ENCODE measurements at regions not wholly inside any gene's neighbourhood (a gene's known extent, or its start where the extent isn't known, plus 50 kb on each side); places are given as distances from the start of the nearest gene placed in this dataset.

DNA sequence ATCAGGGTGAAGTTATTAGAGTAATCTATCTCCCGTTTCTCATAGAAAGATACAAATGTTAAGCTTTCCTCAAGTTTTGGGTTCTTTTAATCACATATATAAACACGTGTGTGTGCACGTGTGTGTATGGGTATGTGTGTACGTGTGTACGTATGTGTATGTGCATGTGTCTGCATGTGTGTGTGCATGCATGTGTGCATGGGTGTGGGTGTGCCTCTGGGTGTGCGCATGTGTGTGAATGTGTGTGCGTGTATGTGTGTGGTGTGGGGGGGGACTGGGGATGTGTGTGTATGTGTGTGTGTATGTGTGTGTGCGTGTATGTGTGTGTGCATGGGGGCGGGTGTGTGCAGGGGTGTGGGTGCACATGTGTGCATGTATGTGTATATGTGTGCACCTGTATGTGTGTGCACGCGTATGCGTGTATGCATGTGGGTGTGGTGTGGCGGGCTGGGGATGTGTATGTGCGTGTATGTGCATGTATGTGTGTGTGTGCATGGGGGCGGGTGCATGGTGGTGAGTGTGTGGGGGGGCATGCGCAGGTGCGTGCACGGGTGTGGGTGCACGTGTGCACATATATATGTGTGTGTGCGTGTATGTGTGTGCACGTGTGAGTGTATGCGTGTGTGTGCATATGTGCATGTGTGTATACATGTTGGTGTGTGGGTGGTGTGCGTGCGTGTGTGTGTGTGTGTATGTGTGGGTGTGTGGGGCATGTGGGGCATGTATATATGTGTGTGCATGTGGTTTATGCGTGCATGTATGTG lies 304.0 kb downstream of the MBD2 start:
- Mint-ChIP-seq H3K9me3 (peaks cover 3% of the 10 kb centered on the region), H3K4me3 (no peak overlapping the region), H3K27ac (no peak overlapping the region), H3K27me3 (no peaks in the 10 kb centered on the region), H3K4me1 (no peaks in the 10 kb centered on the region), H3K36me3 (no peaks in the 10 kb centered on the region)
- DNase-seq, result no peak

DNA sequence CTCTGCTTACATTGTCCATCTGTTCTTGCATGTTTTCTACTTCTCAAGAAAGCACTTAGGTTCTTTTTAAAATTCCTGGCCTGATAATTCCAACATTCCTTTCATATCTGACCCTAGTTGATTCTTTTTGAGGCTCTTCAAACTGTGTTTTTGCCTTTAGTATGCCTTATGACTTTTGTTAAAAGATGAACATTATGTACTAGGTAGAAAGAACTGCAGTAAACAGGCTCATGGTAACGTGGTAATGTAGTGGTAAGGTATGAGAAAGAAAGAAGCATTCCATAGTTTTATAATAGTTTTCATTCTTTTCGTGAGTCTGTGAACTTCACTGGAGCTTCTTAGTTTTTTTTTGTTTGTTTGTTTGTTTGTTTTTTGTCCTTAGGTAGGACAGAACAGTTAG lies 306.4 kb downstream of the MBD2 start:
- DNase-seq, result no peak
- H3K4me3 Mint-ChIP-seq, result no peak overlapping the region
- no peaks in the 10 kb centered on the region for H3K4me1 Mint-ChIP-seq
- peaks cover 3% of the 10 kb centered on the region for H3K9me3 Mint-ChIP-seq
- H3K36me3 Mint-ChIP-seq, result no peaks in the 10 kb centered on the region
- no peaks in the 10 kb centered on the region for H3K27me3 Mint-ChIP-seq
- no peak overlapping the region for H3K27ac Mint-ChIP-seq

DNA sequence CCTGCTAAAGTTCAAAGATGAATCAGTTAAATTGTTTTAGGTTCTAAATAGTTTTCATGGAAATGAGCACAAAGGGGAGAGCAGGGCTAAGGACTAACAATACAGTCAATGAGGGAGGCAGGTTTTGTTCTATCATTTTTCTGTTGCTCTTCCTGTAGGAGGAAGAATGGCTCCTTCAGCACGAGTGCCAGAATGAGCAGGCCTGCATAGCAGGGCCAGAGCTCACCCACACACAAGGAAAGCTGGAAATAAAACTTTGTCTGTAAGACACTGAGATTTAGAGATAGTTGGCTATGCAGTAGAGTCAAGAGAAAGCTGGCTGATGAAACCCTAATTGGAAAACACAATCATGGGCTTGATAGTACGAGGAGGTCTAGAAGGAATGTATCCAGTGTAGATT lies 313.3 kb downstream of the MBD2 start:
- no peak overlapping the region for H3K4me3 Mint-ChIP-seq
- H3K36me3 Mint-ChIP-seq, result no peaks in the 10 kb centered on the region
- no peak for DNase-seq
- H3K9me3 Mint-ChIP-seq, result no peaks in the 10 kb centered on the region
- no peak overlapping the region for H3K27ac Mint-ChIP-seq
- no peaks in the 10 kb centered on the region for H3K4me1 Mint-ChIP-seq
- no peaks in the 10 kb centered on the region for H3K27me3 Mint-ChIP-seq

DNA sequence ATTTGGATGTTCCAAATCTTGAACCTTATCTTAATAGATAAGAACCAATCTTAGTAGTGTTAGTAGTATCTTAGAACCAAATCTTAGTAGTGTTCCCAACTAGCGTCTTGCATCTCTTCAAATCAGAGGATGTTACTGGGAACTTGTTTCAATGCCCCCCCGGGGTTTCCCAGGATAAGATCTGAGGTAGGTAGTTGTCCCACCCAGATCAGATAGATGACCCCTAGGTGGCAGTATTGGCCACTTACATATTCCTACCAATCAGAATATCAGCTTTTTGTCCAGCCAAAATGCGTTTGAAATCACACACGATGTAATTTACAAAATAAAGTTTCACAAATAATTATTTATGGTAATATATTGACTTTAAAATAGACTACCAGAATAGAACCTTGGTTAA lies 314.8 kb downstream of the MBD2 start:
- Mint-ChIP-seq H3K36me3 (no peaks in the 10 kb centered on the region), H3K9me3 (no peaks in the 10 kb centered on the region), H3K4me1 (no peaks in the 10 kb centered on the region), H3K27me3 (no peaks in the 10 kb centered on the region), H3K4me3 (no peak overlapping the region), H3K27ac (no peak overlapping the region)
- no peak for DNase-seq

DNA sequence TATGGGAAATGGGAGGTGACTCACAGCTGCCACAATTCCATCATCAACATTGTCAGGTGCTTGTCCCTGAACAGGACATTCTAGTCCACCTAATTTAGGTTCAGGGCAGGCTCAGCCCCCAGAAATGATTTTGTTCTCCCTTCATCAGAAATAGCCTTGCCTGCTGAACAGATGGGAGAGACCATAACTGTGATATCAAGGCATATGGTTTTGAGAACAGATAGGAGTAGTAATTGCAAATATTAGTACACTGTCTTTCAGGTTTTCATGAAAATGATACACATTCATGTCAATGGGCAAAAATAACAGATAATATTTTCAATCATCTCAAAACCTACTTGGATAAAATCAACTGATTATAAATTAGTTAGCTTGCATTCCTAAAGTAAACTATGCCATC lies 316.5 kb downstream of the MBD2 start:
- Mint-ChIP-seq H3K27ac (no peak overlapping the region), H3K9me3 (no peaks in the 10 kb centered on the region), H3K27me3 (no peaks in the 10 kb centered on the region)

DNA sequence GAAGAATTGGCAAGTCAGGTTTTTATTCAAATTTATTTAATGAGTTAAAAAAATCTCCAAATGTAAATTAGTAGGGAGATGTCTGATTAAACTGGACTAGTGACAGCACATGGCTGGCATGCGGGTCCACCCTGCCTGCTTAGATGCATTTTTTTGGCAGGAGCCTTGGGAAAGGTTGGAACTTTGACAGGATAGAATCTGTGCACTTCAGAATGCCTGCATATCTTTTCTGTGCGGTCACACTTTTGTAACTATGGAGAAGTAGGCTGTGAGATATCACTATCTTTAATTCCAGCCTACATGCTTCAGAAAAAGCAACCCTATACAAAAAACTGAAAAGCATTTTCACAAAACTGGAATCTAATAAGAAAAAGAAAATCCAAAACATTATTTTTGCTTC lies 317.8 kb downstream of the MBD2 start:
- H3K4me1 Mint-ChIP-seq, result no peaks in the 10 kb centered on the region
- no peak overlapping the region for H3K27ac Mint-ChIP-seq
- no peaks in the 10 kb centered on the region for H3K36me3 Mint-ChIP-seq
- H3K9me3 Mint-ChIP-seq, result no peaks in the 10 kb centered on the region
- DNase-seq, result no peak
- no peak overlapping the region for H3K4me3 Mint-ChIP-seq
- H3K27me3 Mint-ChIP-seq, result peaks cover 4% of the 10 kb centered on the region

More for the DNA sequence above, 316.5 kb downstream of the MBD2 start:
- H3K36me3 Mint-ChIP-seq, result no peaks in the 10 kb centered on the region
- no peak overlapping the region for H3K4me3 Mint-ChIP-seq
- H3K4me1 Mint-ChIP-seq, result no peaks in the 10 kb centered on the region
- no peak for DNase-seq

DNA sequence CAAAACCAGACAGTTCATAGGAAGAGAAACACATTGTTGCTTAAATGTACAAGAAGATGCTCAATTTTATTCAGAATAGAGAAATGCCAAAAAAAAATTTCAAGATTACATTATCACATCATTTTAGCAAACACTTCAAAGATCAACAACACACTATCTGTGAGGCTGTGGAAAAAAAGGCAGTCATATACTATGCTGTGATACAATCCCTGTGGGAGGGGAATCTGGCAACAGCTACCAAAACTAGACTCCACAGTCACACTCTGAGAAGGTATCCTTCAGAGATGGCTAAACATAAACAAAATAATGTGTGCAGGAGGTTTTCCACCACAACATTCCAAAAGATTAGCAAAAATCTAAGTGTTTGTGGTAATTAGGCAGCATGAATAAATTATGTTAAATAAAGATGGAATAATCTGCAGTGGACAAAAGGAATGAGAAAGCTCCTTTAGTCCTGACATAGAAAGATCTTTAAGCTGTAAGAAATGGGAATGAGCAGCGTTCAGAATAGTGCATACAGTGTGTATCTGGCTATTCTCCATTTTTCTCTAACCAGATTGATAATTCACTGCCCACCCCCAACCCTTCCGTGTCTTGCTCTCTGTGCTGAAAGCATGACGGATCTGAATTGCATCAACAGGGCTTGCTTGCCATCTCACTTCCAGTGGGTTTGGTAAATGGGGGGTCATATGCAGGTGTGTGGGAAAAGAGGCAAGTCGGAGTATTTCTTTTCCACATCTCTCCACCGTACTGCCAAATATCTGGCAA lies 329.6 kb downstream of the MBD2 start:
- no peak for DNase-seq
- Mint-ChIP-seq H3K4me1 (no peaks in the 10 kb centered on the region), H3K27me3 (no peaks in the 10 kb centered on the region), H3K27ac (no peak overlapping the region), H3K9me3 (peaks cover 5% of the 10 kb centered on the region), H3K36me3 (no peaks in the 10 kb centered on the region), H3K4me3 (no peak overlapping the region)

DNA sequence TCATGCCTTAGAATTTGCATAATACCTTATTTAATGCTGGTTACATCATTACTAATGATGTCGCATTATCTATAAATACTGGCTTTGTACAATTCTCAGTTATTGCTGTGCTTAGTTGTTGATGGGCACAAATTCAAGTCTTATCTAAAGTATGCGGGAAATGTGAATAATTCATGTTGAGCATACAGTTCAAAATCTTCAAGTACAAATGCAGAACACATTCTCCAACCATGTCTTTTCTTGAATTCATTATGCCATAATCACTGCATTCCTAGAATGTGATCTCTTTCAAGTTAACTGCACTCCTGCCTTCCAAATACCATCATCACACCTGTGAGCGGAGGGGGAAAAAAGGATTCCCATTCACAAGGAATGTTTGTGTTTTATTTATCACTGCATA lies 337.0 kb downstream of the MBD2 start:
- DNase-seq, result no peak
- peaks cover 3% of the 10 kb centered on the region for H3K27me3 Mint-ChIP-seq
- H3K4me1 Mint-ChIP-seq, result no peaks in the 10 kb centered on the region
- no peak overlapping the region for H3K27ac Mint-ChIP-seq
- H3K4me3 Mint-ChIP-seq, result no peak overlapping the region
- H3K9me3 Mint-ChIP-seq, result no peaks in the 10 kb centered on the region
- no peaks in the 10 kb centered on the region for H3K36me3 Mint-ChIP-seq

DNA sequence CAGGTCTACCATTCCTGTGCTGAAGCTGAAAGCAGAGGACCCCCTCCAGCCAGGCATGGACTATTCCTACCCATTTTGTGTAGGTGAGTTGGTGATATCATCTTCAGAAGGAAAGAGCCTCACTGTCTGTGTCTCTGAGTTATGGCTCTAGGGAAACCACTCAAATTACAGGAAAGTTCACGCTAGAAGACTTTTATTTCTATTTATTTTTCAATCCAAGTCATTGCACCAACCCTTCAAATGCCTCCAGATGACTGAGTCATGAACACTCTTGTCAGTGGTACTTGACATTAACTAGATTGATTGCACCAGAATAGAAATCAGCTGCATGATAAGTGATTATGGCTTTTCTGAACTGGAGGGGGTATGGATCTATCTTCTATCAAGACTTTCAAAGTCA lies 338.4 kb downstream of the MBD2 start:
- Mint-ChIP-seq H3K4me3 (no peak overlapping the region), H3K9me3 (peaks cover under 1% of the 10 kb centered on the region), H3K27ac (no peak overlapping the region), H3K27me3 (peaks cover 3% of the 10 kb centered on the region), H3K4me1 (no peaks in the 10 kb centered on the region), H3K36me3 (no peaks in the 10 kb centered on the region)
- no peak for DNase-seq

DNA sequence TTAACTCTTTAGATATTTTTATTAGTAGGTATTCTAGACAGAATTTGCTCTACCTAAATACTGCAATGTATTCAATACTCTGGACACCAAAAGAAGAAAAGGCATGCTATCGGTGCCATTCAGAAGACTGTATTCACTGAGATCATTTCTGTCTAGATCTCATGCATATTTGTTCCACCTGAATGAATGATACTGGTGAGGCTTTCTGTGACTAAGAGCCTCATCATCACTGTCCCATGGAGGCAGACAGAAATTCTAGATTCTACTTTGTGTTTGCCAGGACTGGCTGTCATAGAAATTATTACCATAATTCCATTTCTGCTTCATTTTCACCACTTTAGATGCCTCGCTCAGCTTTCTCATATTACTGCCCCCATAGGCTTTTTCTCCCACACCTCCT lies 340.7 kb downstream of the MBD2 start:
- no peaks in the 10 kb centered on the region for H3K27me3 Mint-ChIP-seq
- H3K27ac Mint-ChIP-seq, result no peak overlapping the region
- H3K4me3 Mint-ChIP-seq, result no peak overlapping the region
- no peaks in the 10 kb centered on the region for H3K36me3 Mint-ChIP-seq
- no peak for DNase-seq
- H3K4me1 Mint-ChIP-seq, result no peaks in the 10 kb centered on the region
- peaks cover 4% of the 10 kb centered on the region for H3K9me3 Mint-ChIP-seq

DNA sequence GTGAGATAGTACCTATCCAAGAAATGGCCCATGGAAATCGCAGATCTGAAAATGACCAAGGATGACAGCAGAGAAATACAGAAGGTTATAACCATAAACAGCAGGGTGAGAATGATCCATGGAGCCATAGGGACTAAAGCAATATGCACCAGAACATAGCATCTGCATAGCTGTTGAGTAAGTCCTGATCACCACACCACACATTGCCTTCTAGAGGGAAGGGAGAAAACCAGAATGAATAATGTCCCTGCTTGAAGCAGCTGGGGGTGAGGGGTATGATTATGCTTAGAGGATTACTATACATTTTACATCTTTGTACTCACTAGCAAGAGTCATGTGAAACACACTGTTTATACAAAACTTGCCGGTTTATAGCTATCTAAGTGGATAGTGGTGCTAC lies 350.4 kb downstream of the MBD2 start:
- Mint-ChIP-seq H3K27me3 (no peaks in the 10 kb centered on the region), H3K9me3 (peaks cover 2% of the 10 kb centered on the region), H3K36me3 (no peaks in the 10 kb centered on the region)

DNA sequence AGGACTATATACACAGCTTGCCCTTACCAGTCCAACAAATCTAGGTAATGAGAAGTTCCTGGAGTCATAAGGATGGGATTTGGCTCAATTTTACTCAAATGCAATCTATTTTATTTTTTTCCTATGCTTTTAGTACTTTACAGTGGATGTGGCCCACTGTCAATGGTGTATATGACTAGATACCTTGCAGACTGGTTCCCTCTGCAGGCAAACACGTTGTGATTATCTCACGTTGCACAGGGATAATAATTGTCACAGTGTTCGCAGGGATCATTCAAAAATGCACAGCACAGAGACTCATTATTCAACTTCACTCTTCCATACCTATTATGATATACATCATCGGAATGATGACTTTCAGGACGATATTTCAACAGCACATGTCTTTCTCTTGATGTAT lies 359.7 kb downstream of the MBD2 start:
- no peak overlapping the region for H3K4me3 Mint-ChIP-seq
- DNase-seq, result no peak
- no peaks in the 10 kb centered on the region for H3K27me3 Mint-ChIP-seq
- H3K36me3 Mint-ChIP-seq, result no peaks in the 10 kb centered on the region
- no peaks in the 10 kb centered on the region for H3K9me3 Mint-ChIP-seq
- no peaks in the 10 kb centered on the region for H3K4me1 Mint-ChIP-seq
- H3K27ac Mint-ChIP-seq, result no peak overlapping the region

More for the DNA sequence above, 350.4 kb downstream of the MBD2 start:
- Mint-ChIP-seq H3K4me3 (no peak overlapping the region), H3K4me1 (no peaks in the 10 kb centered on the region), H3K27ac (no peak overlapping the region)
- DNase-seq, result no peak

DNA sequence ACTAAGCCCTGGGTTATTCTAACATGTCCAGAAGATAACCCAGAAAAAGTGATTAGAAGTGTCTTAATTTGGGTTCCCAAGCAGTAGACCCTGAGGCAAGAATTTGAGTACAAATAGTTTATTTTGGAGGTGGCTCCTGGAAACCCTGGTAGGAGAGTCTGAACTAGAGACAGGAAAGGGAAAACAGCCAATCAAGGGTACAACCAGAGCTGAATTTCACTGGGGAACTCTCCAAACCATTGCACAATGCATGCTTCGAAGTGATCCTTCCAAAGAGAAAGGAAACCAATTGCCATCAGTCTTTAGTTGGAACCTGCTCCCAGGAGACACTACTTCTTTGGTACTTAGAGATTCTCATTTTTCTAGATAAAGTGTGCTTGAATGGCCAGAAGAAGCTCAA lies 361.5 kb downstream of the MBD2 start:
- Mint-ChIP-seq H3K27me3 (no peaks in the 10 kb centered on the region), H3K27ac (no peak overlapping the region), H3K9me3 (no peaks in the 10 kb centered on the region), H3K4me1 (no peaks in the 10 kb centered on the region), H3K36me3 (no peaks in the 10 kb centered on the region), H3K4me3 (no peak overlapping the region)
- DNase-seq, result no peak

DNA sequence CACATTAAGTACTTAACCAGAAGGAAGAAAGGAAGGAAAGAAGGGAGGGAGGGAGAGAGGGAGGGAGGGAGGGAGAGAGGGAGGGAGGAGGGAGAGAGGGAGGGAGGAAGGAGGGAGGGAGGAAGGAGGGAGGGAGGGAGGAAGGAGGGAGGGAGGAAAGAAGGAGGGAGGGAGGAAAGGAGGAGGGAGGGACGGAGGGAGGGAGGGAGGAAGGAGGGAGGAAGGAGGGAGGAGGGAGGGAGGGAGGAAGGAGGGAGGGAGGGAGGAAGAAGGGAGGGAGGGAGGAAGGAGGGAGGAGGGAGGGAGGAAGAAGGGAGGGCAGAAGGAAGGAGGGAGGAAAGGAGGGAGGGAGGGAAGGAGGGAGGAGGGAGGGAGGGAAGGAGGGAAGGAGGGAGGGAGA lies 363.3 kb downstream of the MBD2 start:
- Mint-ChIP-seq H3K36me3 (no peaks in the 10 kb centered on the region), H3K27ac (no peak overlapping the region), H3K4me3 (no peak overlapping the region), H3K27me3 (no peaks in the 10 kb centered on the region), H3K9me3 (no peaks in the 10 kb centered on the region), H3K4me1 (no peaks in the 10 kb centered on the region)
- DNase-seq, result no peak

DNA sequence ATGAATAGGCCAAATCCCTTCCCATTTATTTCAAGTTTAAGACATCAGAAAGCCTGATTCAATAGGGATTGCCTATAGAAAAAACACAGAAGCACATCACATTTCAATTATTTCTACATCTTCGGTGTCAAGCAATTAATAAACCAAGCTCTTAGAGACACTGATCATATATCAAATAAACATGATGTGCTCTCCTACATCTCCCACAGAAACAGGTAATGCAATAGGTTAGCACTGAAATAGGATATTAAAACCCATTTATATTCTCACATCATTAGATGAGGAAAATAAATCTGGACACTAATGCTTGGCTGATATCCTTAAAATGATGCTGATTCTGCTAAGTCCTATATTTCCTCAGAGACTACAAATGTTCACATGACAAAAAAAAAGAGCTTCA lies 364.7 kb downstream of the MBD2 start:
- Mint-ChIP-seq H3K27ac (no peak overlapping the region), H3K27me3 (no peaks in the 10 kb centered on the region), H3K36me3 (no peaks in the 10 kb centered on the region), H3K9me3 (no peaks in the 10 kb centered on the region), H3K4me1 (no peaks in the 10 kb centered on the region), H3K4me3 (no peak overlapping the region)
- DNase-seq, result no peak

DNA sequence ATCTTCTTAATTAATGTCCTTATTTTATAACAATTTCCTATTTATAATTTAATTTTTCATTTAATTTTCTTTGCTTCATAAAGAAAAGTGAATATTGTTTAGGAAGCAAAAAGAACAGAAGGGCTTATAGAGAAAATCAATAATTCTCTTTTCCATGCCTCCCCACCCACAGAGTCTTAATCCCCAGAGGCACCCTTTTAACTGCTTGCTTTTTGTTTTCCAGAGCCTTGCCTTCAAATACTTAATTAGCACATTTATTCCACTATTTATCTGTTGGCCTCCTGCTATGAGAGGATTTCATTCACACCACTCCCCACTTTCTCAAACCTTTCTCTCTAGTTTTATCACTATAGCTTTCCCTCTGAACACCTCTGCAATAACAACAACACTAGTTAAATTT lies 373.6 kb downstream of the MBD2 start:
- H3K27me3 Mint-ChIP-seq, result no peaks in the 10 kb centered on the region
- no peak overlapping the region for H3K4me3 Mint-ChIP-seq
- H3K27ac Mint-ChIP-seq, result no peak overlapping the region
- no peaks in the 10 kb centered on the region for H3K36me3 Mint-ChIP-seq
- H3K4me1 Mint-ChIP-seq, result no peaks in the 10 kb centered on the region
- no peak for DNase-seq
- peaks cover 3% of the 10 kb centered on the region for H3K9me3 Mint-ChIP-seq
